Left ventricle myocardium inferior (tissue), 1 donor: ENCODE measurements at regions not wholly inside any gene's neighbourhood (a gene's known extent, or its start where the extent isn't known, plus 50 kb on each side); places are given as distances from the start of the nearest gene placed in this dataset.
A peak's percentile ranks its signal among the peaks of the same experiment; 100 is the strongest.

ENCODE experiments used
- DNase-seq: peaks from one replicate; pipeline ENCODE4 v3.0.0-alpha.2; 2020
- H3K27ac ChIP-seq: fragments of 200-600 bp; replicated peaks from 2 replicates; pipeline ENCODE4 v1.8.0; 2021
- H3K27me3 ChIP-seq: fragments of 200-600 bp; 2 replicates; pipeline ENCODE4 v1.8.0; 2021; ENCODE audit warnings: low read depth
- H3K36me3 ChIP-seq: fragments of 200-600 bp; 2 replicates; pipeline ENCODE4 v1.8.0; 2021
- H3K4me1 ChIP-seq: fragments of 200-600 bp; 2 replicates; pipeline ENCODE4 v1.8.0; 2021
- H3K4me3 ChIP-seq: fragments of 200-600 bp; 2 replicates; pipeline ENCODE4 v1.8.0; 2021; ENCODE audit warnings: mild to moderate bottlenecking, moderate library complexity
- H3K9me3 ChIP-seq: fragments of 200-600 bp; replicated peaks from 2 replicates; pipeline ENCODE4 v1.8.0; 2021
- intact Hi-C: fragments of 100-400 bp; cut with micrococcal nuclease; formaldehyde crosslinking; loops from one replicate; pipeline ENCODE4 v1.11.0; 2022
- TF ChIP-seq, protein P1 (sequence below): fragments of 200-600 bp; IDR thresholded peaks from 2 replicates; pipeline ENCODE4 v1.8.0; 2021; ENCODE audit warnings: antibody characterized with exemption, mild to moderate bottlenecking, borderline replicate concordance
- donor health status: DM: no; HTN: yes; CAD: no; lungs with severe emphysema.

DNA sequence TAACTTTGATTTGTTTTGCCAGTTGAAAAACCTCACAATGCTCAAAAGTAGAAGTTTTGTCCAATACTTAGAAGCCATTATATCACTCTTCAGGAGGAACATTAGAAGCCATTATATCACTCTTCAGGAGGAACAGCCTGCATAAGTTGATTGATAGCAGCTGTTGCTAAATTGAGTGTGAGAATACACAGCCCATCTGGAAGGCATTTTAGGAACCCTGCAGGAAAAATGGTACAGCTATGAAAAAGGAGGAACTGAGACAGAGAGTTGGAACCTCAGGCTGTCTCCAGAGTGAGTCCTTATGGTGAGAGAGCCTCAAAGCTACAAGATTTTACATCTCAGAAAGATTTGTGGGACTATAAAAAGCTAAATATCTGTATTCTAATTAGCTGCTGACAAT lies 207.0 kb downstream of the MYRFL start:
- peak overlapping the region; percentile 3 for H3K27ac ChIP-seq

DNA sequence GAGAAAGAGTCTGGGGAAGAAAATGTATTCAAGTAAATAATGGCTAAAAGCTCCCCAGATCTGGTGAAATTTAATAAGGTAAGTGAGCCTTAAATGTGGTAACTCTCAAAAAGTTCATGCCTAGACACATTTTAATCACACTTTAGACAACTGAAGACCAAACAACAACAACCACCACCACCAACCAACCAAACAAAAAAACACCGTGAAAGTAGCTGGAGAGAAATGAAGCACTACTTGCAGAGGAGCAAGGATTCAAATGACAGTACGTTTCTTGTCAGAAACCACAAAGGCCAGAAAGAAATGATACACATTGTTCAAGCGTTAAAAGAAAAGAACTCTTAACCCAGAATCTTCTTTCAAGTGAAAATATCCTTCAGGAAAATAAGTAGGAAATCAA lies 208.3 kb downstream of the MYRFL start:
- Histone ChIP-seq H3K9me3 (peaks cover 22% of the 10 kb centered on the region), H3K27me3 (no peaks in the 10 kb centered on the region), H3K4me1 (no peaks in the 10 kb centered on the region), H3K27ac (no peak overlapping the region), H3K4me3 (no peak overlapping the region), H3K36me3 (no peaks in the 10 kb centered on the region)
- intact Hi-C loops: no loop called here
- DNase-seq: no peak
- TF ChIP-seq, protein P1, sequence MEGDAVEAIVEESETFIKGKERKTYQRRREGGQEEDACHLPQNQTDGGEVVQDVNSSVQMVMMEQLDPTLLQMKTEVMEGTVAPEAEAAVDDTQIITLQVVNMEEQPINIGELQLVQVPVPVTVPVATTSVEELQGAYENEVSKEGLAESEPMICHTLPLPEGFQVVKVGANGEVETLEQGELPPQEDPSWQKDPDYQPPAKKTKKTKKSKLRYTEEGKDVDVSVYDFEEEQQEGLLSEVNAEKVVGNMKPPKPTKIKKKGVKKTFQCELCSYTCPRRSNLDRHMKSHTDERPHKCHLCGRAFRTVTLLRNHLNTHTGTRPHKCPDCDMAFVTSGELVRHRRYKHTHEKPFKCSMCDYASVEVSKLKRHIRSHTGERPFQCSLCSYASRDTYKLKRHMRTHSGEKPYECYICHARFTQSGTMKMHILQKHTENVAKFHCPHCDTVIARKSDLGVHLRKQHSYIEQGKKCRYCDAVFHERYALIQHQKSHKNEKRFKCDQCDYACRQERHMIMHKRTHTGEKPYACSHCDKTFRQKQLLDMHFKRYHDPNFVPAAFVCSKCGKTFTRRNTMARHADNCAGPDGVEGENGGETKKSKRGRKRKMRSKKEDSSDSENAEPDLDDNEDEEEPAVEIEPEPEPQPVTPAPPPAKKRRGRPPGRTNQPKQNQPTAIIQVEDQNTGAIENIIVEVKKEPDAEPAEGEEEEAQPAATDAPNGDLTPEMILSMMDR: no peak

More for the DNA sequence above, 207.0 kb downstream of the MYRFL start:
- no peak for DNase-seq
- no peak overlapping the region for H3K4me3 ChIP-seq
- no peaks in the 10 kb centered on the region for H3K27me3 ChIP-seq
- H3K4me1 ChIP-seq: no peaks in the 10 kb centered on the region
- no peaks in the 10 kb centered on the region for H3K36me3 ChIP-seq
- peaks cover 26% of the 10 kb centered on the region for H3K9me3 ChIP-seq
- intact Hi-C loops: no loop called here
- TF ChIP-seq, protein P1: no peak

DNA sequence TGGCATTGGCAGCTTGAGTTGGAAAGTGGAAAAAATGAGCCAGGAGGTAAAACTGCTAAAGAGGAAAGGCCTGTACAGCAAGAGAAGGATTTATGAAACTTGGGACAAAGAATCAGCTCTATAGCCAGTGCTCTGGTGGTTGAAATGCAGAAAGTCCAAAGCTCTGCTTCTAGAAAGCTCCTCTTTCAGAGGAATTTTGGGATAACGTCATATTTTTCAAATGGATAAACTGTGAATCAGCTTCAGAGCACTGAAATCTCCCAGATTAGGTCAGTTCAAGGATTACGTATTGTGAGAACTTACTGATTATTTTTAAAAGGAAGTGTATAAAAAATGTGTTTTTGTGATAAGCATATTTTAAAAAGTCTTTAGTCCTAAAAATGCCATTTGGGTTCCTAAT lies 203.1 kb upstream of the CNOT2 start:
- Histone ChIP-seq H3K4me3 (no peak overlapping the region), H3K9me3 (peaks cover under 1% of the 10 kb centered on the region), H3K4me1 (peaks cover 28% of the 10 kb centered on the region), H3K27me3 (no peaks in the 10 kb centered on the region), H3K36me3 (no peaks in the 10 kb centered on the region), H3K27ac (peak overlapping the region; percentile 47)
- intact Hi-C loops: no loop called here
- no peak for DNase-seq
- TF ChIP-seq, protein P1: peak; percentile 26

DNA sequence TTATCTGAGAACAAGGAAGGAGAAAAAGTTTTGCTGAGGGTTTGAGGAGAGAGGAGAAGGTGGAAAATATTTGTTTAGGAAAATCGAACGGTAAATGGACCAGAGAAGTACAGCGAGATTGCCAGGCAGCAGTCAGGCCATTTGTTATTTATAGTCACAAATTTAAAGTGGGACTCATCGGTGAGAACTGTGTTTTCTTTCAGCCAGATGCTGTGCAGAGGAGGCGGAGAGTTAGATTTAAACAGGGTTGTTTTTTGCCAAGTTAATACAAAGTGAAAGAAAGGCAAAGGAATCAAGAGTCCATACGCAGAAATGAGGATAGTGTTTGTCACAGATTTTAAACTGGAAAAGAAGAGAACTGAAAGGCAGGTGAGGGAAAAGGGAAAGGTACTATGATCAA lies 200.6 kb upstream of the CNOT2 start:
- Histone ChIP-seq H3K36me3 (no peaks in the 10 kb centered on the region), H3K4me1 (peaks cover 32% of the 10 kb centered on the region), H3K27ac (no peak overlapping the region), H3K27me3 (no peaks in the 10 kb centered on the region), H3K9me3 (no peaks in the 10 kb centered on the region), H3K4me3 (no peak overlapping the region)
- intact Hi-C loops: no loop called here
- TF ChIP-seq, protein P1: no peak
- DNase-seq: no peak

DNA sequence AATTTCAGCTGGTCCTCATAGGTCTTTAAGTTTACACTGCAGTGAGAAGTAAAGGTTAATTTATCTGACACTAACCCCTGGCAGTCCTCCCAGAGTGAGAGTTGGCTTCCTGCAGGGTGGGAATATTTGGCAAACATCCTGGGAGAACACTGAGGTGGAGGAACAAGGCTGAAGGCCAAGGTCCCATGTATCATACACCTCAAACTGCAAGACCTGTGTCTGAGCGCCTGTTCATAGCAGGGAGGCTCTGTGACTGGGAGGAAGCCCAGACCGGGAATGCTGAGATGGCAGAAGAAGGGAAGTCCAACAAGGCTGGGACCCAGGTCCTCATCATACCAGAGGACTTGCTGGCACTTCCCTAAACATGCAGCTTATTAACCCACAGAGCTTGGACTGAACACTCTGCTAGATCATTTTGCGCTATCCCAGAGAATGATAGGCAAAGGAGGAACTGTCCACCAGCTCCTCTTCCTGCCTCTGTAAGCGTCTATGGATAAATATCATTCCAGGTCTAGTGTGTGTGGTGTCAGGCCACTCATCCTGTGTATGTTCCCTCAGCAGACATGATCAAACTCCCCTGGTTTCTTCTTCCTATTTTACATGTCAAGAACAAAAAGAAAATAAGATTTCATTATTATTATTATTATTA lies 199.6 kb upstream of the CNOT2 start:
- TF ChIP-seq, protein P1: no peak
- H3K27me3 ChIP-seq: no peaks in the 10 kb centered on the region
- intact Hi-C loops: no loop called here
- H3K4me3 ChIP-seq: no peak overlapping the region
- DNase-seq: no peak
- H3K9me3 ChIP-seq: no peaks in the 10 kb centered on the region
- peaks cover 32% of the 10 kb centered on the region for H3K4me1 ChIP-seq
- H3K36me3 ChIP-seq: no peaks in the 10 kb centered on the region
- H3K27ac ChIP-seq: no peak overlapping the region
